Neural progenitor cell (in vitro differentiated cells): ENCODE measurements at regions not wholly inside any gene's neighbourhood (a gene's known extent, or its start where the extent isn't known, plus 50 kb on each side); places are given as distances from the start of the nearest gene placed in this dataset.

ENCODE experiments used
- CTCF ChIP-seq: fragments of 200-600 bp; sonication (generic); IDR thresholded peaks from 2 replicates; pipeline ENCODE4 v1.5.1; 2017; ENCODE audit warnings: antibody characterized with exemption, mild to moderate bottlenecking
- EZH2 ChIP-seq: fragments of 200-600 bp; sonication (generic); IDR thresholded peaks from 2 replicates; pipeline ENCODE4 v1.6.1; 2017; ENCODE audit warnings: antibody characterized with exemption, mild to moderate bottlenecking, moderate library complexity
- EZH2phosphoT487 ChIP-seq: fragments of 200-600 bp; sonication (generic); IDR thresholded peaks from 2 replicates; pipeline ENCODE4 v1.6.1; 2017; ENCODE audit warnings: antibody characterized with exemption

- TF ChIP-seq EZH2phosphoT487 (no peak), CTCF (no peak), EZH2 (no peak)
These were observed 177.0 kb downstream of the RFC3 start for GRCh38 chr13:33994826-33995502.
